ENCODE measurements at regions not wholly inside any gene's neighbourhood (a gene's known extent, or its start where the extent isn't known, plus 50 kb on each side); places are given as distances from the start of the nearest gene placed in this dataset.
"Not testable (repeated sequence)": the region's sequence is repeated elsewhere in the genome, so short reads cannot be mapped to it uniquely, and the experiment has no call there.

DNA sequence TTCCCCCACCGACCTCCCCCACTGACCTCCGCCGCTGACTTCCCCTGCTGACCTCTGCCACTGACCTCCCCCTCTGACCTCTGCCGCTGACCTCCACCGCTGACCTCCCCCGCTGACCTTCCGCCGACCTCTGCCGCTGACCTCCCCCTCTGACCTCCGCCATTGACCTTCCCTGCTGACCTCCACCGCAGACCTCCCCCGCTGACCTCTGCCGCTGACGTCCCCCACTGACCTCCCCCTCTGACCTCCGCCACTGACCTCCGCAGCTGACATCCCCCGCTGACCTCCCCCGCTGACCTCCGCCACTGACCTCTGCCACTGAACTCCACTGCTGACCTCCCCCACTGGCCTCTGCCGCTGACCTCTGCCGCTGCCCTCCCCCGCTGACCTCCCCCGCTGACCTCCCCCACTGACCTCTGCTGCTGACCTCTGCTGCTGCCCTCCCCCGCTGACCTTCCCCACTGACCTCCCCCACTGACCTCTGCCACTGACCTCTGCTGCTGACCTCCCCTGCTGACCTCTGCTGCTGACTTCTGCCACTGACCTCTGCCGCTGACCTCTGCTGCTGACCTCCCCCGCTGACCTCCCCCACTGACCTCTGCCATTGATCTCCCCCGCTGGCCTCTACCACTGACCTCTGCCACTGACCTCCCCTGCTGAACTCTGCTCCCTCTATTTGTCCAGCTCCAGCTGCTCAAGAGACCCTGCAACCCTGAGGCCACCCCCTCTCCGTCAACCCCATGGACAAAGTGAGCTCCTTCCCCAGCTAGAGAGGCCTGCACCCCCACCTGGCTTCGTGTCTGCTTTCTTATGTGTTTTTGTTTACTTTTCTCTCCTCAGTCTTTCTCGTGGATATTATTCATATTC, 91.4 kb upstream of the AFDN start:
- no peak for DNase-seq (ENCODE audit: low read depth, low spot score)

GRCh38 chr6:167735951-167736288, 90.8 kb upstream of the AFDN start:
- DNase-seq (ENCODE audit: low read depth, low spot score), result no peak

DNA sequence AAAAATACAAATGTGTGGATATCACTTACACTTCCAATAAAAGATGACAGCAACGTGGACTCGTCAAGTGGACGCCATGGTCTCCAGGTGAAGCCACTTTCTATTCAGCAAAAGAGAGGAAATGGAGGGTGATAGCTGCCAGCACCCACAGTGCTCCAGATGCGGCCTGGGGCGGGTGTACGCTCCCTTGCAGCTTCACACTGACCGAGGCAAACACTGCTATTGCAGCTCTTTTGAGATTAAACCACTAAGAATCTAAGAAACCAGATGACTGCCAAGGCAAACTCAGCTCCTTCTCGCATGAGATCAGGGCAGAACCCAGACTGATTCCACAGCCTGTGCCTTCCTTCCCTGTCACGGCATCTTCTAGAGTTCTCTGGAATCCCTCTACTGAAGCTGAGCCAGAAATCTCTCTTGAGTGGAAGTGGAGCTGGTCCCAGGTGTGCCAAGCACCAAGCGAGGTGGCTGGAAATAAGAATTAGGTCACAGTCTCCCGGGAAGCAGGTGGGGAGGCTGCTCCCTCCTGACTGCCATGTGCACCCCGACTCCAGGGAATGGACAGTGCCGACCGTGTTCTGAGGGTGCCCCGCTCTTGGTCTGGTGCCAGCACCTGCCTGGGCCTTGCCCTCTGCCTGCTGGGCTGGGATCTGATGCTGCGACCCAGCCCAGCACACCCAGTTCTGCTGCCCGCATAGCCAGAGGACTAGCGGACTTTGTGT, 90.1 kb upstream of the AFDN start:
- DNase-seq (ENCODE audit: low read depth, low spot score), result no peak

DNA sequence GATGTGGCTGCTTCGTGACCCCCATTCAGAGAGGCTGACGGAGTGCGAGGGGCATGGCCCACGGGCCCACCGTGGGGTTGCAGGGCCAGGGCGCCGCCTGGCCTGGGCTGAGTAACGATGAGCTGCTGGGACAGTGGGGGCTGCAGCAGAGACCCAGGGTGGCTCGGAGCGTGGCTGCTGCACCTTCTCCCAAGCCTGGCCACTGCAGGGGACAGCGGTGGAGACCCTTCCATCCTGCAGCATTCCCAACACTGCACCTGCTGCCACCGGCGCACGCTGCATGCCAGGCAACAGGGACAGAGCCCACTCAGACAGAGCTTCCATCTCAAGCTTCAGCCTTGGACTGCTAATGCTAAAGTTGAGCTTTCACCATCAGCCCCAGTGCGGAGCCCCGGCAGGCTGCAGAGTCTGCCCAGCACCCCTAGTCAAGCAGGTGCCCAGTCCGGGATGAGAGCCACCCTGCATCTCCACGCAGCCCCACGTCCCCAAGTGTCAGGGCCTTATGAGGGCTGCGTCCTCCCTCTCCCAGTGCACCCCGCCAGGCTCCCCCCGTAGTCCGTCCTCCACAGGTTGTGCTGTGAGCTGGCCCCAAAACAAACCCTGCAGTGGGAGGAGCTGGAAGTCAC, 89.4 kb upstream of the AFDN start:
- no peak for DNase-seq (ENCODE audit: low read depth, low spot score)

- no peak for DNase-seq (ENCODE audit: low read depth, low spot score)
Observed at GRCh38 chr6:167738386-167738785, 88.3 kb upstream of the AFDN start.

DNA sequence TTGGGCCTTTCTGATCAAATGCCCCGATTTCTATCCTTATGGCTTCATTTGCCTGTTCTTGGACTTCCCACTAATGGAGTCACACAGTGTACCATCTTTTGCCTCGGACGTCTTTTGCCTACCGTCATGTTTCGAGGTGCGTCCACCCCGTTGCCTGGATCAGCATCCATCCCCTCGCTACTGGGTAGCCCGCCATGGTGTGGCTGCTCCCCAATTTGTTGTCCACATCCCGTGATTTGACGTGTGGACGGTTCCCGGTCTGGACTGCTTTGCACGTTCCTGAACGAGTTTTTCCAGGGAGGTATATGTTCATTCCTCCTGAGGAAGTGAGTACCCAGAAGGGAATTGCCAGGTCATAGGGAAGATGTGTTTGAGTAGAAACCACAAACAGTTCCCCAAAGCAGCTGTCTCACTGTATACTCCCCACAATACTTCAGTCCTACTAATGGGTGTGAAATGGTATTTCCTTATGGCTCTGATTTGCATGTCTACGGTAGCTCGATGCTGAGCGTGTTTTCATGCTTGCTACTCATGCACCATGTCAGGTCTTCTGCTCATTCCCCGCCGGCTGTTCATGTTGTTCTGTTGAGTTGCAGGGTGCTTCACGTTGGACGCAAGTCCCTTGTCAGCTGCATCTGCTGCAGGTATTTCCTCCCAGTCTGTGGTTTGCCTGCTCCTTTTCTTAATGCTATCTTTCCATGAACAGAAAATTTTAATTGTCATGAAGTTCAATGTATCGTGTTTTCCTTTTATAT, 86.8 kb upstream of the AFDN start:
- DNase-seq (ENCODE audit: low read depth, low spot score), result no peak

- no peak for DNase-seq (ENCODE audit: low read depth, low spot score)
Observed at GRCh38 chr6:167742719-167743303, 83.9 kb upstream of the AFDN start.

DNA sequence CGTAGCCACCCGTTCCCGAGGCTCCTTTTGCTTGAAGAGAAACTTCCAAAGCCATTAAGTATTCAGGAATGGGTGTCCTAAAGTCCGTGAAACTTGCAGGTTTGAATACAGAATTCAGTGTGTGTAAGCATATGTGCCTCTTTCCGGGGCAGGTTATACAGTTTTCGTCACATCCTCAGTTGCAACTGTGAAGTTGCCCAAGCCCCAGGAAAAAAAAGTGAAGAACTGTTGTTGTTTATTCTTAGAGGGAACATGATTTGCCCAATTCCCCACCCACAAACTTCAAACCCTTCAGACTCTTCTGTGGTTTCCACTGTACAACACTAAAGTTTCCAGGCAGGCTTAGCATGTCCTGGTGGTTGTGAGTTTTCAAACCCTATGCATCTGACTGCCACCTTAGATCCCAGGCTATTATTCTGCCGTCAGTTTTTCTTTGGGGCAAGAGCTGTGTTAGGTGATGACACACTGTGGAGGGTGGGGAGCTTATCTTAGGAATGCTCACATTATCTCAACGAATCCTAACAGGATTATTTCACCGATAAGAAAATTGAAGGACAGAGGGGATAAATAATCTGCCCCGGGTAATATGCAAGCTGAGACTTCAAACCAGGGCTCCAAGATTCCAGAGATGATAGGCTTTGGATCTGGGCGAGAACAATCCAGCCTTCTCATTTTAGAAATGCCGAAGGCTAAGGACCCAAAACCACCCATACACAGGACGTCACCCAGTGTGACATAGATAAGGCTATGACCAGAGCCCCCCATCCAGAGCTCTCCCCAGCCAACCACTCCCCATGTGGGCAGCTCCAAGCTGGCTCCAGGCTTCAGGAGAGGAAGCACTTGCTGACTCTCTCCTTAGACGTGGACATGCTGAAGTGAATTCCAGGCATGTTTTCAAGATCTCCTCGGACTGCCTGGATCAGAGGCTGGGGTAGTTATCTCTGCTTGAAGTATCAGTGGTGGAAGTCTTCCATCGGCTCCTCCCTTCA, 81.7 kb upstream of the AFDN start:
- DNase-seq (ENCODE audit: low read depth, low spot score), result no peak

GRCh38 chr6:167745670-167746389, 80.9 kb upstream of the AFDN start:
- no peak for DNase-seq (ENCODE audit: low read depth, low spot score)

DNA sequence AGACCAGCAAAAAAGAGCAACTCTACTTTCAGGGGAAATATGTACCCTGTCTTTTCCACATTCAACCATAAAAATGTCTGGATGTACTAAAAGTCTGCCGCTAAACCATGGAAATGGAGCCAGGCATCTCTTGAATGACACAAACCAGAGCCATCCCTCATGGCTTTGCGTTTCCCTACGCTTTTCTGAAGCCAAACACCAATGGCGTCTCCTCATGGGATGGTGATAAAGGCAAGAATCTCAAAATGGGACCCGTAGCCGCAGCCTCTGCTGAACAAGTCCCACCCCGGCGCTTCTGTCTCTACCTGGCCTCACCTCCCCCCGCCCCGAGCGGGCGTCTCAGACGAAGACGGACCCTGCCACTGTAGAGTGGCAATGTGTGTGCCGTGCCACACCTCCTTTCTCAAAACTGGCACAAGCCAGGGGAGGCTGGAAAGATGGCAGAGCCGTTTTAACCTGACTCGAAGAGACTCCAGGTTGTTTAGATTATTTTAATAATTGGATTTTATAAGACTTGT, 80.3 kb upstream of the AFDN start:
- DNase-seq (ENCODE audit: low read depth, low spot score), result no peak

DNA sequence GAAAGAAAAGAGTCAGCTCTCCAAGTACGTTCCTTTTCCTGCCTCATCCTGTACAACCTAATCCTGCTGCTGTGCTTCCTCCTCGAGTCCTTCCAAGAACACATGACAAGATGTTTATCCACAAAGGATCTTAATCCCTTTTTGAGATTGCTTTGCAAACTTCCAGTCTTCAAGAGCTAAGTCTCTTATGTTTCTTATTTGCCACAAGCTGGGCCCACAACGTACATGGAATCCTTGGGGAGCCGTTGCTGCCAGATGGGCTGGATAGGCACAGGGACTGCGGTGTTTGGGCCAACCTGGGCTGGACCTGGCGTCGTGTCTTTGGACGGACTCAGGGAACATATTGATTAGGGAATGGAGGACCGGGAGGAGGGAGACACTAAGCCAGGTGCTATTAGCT, 79.7 kb upstream of the AFDN start:
- no peak for DNase-seq (ENCODE audit: low read depth, low spot score)

DNA sequence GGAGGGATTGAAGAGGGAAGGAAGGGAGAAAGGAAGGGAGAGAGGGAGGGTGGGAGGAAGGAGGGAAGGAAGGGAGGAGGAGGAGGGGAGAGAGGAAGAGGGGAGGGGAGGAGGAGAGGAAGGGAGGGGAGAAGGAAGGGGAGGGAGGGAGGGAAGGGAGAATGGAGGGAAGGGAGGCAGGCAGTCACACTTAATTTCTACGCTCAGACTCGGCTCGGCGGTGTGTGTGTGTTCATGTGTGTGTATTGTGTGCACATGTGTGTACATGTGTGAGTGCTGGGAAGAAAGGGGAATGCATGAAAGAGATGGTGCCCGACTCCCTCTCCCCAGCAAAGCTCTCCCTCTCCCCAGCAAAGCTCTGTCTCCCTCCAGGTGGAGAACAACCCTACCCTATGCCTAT, 79.1 kb upstream of the AFDN start:
- no peak for DNase-seq (ENCODE audit: low read depth, low spot score)

DNA sequence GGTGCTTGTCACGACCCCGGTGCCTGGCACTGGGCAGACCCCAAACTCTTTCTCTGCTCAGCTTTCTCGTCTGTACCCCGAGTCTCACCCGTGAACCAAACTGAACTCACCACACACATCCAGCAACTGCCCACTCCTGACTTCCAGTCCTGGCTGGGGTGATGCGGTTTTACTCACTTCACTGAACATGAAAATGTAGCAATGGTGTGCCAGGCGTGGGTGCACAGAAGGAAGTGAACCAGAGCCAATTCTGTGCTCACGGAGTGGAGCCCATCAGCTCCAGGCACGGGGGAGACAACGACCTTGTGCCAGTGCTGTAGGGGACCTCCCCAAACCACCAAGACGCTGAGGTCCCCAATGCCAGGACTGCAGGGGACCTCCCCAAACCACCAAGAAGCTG, 78.7 kb upstream of the AFDN start:
- no peak for DNase-seq (ENCODE audit: low read depth, low spot score)

- DNase-seq (ENCODE audit: low read depth, low spot score), result no peak
Observed at GRCh38 chr6:167748458-167749379, 78.0 kb upstream of the AFDN start.

DNA sequence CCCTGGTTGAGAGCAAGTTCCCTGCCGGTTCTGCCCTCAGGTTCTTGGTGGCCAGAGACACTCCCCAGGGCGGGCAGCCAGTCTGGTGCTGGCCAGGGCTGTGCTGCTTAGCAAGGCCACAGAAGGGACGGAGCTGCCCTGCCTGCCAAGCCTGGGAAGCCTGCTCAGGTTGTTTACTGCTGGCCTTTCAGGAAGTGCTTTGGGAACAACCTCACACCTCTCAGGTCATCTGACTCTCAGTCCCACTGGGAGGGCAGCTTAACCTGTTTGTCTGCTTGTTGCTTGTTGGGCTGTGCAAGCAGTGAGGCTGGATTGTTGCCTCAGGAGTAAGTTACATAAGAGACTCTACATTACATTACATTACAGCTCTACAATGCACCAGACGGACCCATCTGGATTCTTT, 75.8 kb upstream of the AFDN start:
- no peak for DNase-seq (ENCODE audit: low read depth, low spot score)

DNA sequence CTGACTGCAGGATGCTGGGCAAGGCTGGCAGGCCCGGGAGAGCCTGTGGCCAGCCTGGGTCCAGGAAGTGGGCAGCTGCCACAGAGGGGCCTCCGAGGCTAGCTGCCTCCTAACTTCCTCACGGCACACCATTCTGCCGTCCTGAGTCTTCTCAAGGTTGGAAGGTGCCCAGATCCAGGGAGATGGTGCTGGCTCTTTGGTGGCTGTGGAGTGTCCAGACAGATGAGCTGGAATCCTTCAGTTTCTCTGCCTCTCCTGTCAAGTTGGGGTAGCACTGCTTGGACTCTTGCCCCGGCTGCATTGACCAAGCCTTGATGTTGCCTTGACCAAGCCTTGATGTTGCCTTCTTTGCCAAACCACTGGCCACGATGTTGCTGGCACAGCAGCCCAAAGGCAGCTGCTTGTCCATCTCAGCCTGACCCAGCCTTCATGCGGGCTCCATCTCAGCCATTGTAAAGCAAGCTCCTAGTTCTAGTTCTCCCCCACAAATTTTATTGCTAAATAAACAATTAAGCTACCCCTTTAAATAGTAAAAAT, 75.1 kb upstream of the AFDN start:
- no peak for DNase-seq (ENCODE audit: low read depth, low spot score)

DNA sequence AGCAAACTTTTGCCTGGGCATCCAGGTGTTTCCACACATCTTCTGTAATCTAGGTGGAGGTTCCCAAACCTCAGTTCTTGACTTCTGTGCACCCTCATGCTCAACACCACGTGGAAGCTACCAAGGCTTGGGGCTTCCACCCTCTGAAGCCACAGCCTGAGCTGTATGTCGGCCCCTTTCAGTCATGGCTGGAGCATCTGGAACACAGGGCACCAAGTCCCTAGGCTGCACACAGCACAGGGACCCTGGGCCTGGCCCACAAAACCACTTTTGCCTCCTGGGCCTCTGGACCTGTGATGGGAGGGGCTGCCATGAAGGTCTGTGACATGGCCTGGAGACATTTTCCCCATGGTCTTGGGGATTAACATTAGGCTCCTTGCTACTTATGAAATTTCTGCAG, 73.4 kb upstream of the AFDN start:
- not testable (repeated sequence) for DNase-seq (ENCODE audit: low read depth, low spot score)

DNA sequence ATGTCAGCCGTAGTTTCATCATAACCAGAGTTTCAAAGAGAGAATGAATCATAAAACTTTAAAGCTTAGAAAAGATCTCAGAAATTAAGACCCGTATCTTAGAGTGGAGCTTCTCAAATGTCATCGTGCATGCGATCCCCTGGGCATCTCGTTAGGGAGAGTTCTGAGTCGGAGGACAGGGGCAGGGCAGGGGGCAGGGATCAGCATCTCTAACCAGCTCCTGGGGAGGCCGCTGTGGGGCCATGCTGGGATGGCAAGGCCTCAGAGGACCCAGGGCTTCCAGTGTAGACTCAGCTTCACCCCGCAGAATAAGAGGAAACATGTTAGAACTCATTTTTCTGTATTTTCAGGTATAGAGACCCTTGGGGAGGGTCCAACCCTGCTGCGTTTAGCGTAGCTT, 72.0 kb upstream of the AFDN start:
- DNase-seq (ENCODE audit: low read depth, low spot score), result no peak
